ENCODE measurements at regions not wholly inside any gene's neighbourhood (a gene's known extent, or its start where the extent isn't known, plus 50 kb on each side); places are given as distances from the start of the nearest gene placed in this dataset.
"Not testable (repeated sequence)": the region's sequence is repeated elsewhere in the genome, so short reads cannot be mapped to it uniquely, and the experiment has no call there.

- DNase-seq (ENCODE audit: low read depth), result no peak
Observed at GRCh38 chrX:96430756-96431455, 253.7 kb upstream of the DIAPH2 start.

- DNase-seq (ENCODE audit: low read depth), result no peak
Observed at GRCh38 chrX:96432647-96433046, 252.0 kb upstream of the DIAPH2 start.

GRCh38 chrX:96433409-96434077 is 251.1 kb upstream of the DIAPH2 start:
- no peak for DNase-seq (ENCODE audit: low read depth)

DNA sequence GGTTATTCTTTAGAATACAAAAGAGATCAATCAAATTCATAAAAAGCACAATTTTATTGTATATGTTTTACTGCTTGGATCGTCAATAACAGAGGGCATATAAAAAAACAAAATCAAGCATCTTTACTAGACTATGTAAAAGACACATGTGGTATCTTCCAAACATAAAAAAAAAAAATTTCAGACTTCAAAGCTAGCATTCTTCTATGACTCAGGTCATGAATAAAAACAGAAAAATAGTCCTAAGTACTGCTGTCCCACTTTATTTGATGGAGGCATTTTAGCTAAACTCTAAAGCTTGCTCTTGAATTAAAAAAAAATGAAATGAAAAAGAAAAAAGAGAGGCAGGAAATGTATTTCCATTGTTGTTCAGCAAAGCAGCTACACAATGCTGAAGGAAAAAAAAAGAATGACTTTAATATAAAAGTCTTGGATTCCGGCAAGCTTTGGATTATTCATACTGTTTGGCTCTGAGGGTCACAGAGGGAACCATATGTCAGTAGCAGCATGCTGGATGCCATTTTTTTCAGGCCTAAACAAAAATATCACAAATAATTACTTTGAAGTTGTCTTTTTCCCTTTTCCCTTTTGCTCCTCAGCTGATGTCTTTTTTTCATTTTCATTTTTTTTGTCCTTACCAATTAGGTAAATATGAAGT is 249.1 kb upstream of the DIAPH2 start:
- DNase-seq (ENCODE audit: low read depth), result no peak

DNA sequence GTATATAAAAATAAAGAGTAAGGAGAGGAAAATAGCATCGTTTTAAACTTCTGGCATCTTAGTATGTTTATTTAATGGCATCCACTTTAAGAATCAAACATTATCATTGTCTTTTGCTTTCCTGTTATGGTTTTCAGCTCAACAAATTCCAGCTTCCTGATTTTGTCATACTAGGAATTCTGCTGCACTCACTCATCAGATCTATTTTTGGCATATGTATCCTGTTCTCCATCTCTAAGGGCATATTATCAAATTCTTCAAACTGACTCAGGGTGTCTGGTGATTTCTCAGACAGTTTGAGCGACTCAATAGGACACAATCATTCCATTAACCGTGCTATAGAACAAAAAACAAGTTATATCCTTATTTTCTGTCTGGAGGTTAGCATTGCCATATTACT is 248.5 kb upstream of the DIAPH2 start:
- no peak for DNase-seq (ENCODE audit: low read depth)

- DNase-seq (ENCODE audit: low read depth), result no peak
Observed at GRCh38 chrX:96438803-96439202, 245.8 kb upstream of the DIAPH2 start.

- DNase-seq (ENCODE audit: low read depth), result no peak
Observed at GRCh38 chrX:96440941-96441340, 243.7 kb upstream of the DIAPH2 start.

DNA sequence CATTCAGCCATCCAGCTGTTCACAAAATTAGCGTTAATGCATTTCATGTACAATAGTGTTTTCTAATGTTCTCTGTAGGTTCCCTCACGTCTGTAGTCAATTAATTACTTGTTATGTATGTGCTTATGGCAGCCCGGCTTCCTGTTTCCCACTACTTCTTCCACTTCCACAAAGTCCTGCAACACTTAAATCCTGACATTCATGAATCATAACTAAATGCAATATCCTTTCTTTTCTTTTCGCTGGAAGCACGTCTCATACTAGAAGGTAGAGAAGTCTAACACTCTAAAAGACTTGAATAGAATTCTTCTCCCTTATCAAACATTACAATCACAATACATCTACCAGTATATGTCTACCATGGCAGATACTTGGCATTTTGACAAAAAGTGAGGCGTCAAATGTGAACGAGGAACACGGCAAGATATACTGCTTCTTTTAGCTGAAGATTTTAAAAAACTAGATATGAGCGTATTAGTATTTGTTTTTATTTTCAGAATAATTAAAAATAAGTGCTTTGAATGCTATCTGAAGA is 239.0 kb upstream of the DIAPH2 start:
- DNase-seq (ENCODE audit: low read depth), result no peak

GRCh38 chrX:96446524-96446923 is 238.1 kb upstream of the DIAPH2 start:
- no peak for DNase-seq (ENCODE audit: low read depth)

- no peak for DNase-seq (ENCODE audit: low read depth)
Observed at GRCh38 chrX:96447161-96447560, 237.5 kb upstream of the DIAPH2 start.

DNA sequence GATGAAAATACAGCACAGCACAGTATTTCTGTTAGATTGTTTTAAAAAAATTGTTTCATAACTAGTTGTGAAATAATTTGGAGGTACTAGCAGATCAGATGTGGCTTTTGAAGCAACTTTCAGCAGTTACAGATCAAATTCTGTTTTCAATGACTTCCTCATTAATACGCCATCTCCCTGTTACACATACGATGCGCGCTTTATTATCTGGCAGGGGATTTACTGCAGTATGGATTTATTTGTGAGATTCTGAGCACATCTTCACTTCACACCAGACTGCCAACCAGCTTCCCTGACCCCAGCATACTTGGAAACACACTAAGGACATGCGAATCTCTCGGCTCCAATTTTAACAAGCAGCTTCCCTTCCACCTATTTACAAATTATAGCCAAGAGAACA is 235.5 kb upstream of the DIAPH2 start:
- no peak for DNase-seq (ENCODE audit: low read depth)

GRCh38 chrX:96449896-96450295 is 234.7 kb upstream of the DIAPH2 start:
- no peak for DNase-seq (ENCODE audit: low read depth)

DNA sequence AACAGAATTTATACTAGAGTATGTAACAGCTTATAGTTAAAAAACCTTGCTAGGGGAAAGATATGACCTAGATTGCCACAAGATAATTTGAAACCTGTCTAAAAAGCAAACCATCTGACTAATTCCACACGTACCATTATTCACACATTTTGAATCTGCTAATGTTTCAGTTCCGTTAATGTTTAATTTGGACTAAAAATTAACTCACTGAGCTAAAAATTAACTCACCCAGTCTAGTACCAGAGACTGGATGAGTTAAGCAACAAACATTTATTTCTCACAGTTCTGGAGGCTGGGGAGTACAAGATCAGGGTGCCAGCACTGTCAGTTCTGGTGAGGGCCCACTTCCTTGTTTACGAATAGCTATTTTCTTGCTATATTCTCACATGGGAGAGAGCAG is 231.5 kb upstream of the DIAPH2 start:
- no peak for DNase-seq (ENCODE audit: low read depth)

- DNase-seq (ENCODE audit: low read depth), result no peak
Observed at GRCh38 chrX:96455078-96455477, 229.6 kb upstream of the DIAPH2 start.

DNA sequence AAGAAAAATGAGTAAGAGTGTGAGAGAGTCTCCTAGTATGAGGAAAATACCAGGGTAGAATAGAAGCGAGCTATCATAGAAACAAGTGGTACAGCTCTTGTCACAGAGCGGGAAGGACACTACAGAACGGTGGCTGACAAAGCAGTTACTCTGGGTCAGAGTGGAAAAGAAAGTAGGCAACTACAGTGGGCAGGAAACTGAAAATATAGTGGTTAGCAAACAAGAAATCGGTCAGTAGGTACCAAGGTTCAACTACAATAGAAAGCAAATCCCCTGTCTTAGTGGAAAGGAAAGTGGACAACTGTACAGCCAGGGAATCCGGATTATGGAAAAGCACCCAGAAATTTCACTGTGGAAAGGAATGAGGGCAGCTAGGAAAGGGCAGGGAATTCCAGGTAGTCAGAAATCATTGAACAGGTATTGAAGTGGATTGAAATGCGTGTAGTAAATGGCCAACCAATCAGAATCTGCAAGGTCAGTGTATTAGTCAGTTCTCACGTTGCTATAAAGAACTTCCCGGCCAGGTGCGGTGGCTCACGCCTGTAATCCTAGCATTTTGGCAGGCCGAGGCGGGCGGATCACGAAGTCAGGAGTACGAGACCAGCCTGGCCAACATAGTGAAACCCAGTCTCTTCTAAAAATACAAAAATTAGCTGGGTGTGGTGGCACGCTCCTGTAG is 219.6 kb upstream of the DIAPH2 start:
- no peak for DNase-seq (ENCODE audit: low read depth)

GRCh38 chrX:96474029-96474740 is 210.5 kb upstream of the DIAPH2 start:
- no peak for DNase-seq (ENCODE audit: low read depth)

DNA sequence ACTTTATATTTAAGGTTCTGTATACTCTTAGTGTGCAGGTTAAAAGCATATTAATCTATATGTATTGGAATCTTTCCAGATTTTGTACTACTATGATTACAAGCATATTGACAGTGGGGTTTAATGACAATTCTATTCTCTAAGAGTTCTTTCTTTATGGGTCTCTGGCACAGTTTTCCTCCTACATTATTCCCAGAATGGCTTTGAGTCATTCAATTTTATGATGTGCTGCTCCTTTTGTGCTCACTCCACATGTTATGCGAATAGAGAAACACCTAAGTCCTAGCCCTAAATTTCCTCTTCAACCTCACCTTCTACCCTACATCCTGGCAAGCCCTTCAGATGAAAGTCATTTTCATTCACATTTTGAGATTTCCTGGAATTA is 209.9 kb upstream of the DIAPH2 start:
- DNase-seq (ENCODE audit: low read depth), result no peak

- no peak for DNase-seq (ENCODE audit: low read depth)
Observed at GRCh38 chrX:96480081-96480480, 204.6 kb upstream of the DIAPH2 start.

- no peak for DNase-seq (ENCODE audit: low read depth)
Observed at GRCh38 chrX:96481831-96482230, 202.8 kb upstream of the DIAPH2 start.

DNA sequence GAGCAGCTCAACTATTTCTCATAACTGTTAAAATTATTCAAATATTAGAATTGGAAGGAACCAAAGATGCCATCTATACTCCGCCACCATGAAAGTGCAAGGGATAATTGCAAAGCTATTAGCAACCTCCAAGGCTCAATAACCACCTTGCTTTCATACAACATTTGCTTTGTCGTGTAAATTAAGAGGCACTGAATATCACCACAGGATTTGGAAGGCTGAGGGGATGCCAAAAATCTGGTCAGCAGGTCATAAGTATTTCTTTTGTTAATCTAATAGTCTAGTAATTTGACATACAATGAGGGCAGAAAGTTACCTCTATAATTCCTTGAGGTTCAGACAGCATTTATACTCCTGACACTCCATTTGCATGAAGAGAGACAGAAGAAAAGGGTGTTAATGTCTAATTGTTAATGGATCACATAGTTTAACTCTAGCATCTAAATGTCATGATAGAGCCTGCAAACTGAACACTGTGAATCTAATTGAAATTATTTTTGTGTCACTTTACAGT is 200.9 kb upstream of the DIAPH2 start:
- DNase-seq (ENCODE audit: low read depth), result no peak

DNA sequence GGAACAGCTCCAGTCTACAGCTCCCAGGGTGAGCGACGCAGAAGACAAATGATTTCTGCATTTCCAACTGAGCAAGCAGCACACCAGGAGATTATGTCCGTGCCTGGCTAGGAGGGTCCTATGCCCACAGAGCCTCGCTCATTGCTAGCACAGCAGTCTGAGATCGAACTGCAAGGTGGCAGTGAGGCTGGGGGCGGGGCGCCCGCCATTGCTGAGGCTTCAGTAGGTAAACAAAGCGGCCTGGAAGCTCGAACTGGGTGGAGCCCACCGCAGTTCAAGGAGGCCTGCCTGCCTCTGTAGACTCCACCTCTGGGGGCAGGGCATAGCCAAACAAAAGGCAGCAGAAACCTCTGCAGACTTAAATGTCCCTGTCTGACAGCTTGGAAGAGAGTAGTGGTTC is 198.0 kb upstream of the DIAPH2 start:
- not testable (repeated sequence) for DNase-seq (ENCODE audit: low read depth)
